Activated CD8-positive, alpha-beta T cell treated with anti-CD3 and anti-CD28 coated beads for 36 hours (primary cell): ENCODE measurements at regions not wholly inside any gene's neighbourhood (a gene's known extent, or its start where the extent isn't known, plus 50 kb on each side); places are given as distances from the start of the nearest gene placed in this dataset.

Source experiments
- ATAC-seq: fragments of 200-7000 bp; cut with Tn5 transposase; one replicate; pipeline ENCODE4 v1.10.0; 2021; ENCODE audit warnings: mild to moderate bottlenecking, moderate library complexity
- CTCF ChIA-PET: fragments of 350-600 bp; sonication (Branson Sonifier 250); formaldehyde crosslinking; loops from one replicate; lab custom pipeline; 2021; ENCODE audit warnings: antibody characterized with exemption; lab: Charles Lee
- POLR2A ChIA-PET: fragments of 350-600 bp; sonication (Branson Sonifier 250); formaldehyde crosslinking; loops from one replicate; lab custom pipeline; 2021; ENCODE audit warnings: antibody characterized with exemption; lab: Charles Lee
- DNase-seq: peaks from one replicate; pipeline ENCODE4 v3.0.0-alpha.2; 2020
- H3K27ac Mint-ChIP-seq: one replicate; pipeline ENCODE4 v1.8.0; 2021; ENCODE audit warnings: mild to moderate bottlenecking, mixed read lengths
- H3K27me3 Mint-ChIP-seq: one replicate; pipeline ENCODE4 v1.8.0; 2021; ENCODE audit warnings: mixed read lengths
- H3K36me3 Mint-ChIP-seq: one replicate; pipeline ENCODE4 v1.8.0; 2021; ENCODE audit warnings: low read depth, mixed read lengths
- H3K4me1 Mint-ChIP-seq: one replicate; pipeline ENCODE4 v1.8.0; 2021; ENCODE audit warnings: low read depth, mixed read lengths
- H3K4me3 Mint-ChIP-seq: one replicate; pipeline ENCODE4 v1.8.0; 2021; ENCODE audit warnings: mild to moderate bottlenecking, moderate library complexity, mixed read lengths
- H3K9me3 Mint-ChIP-seq: one replicate; pipeline ENCODE4 v1.8.0; 2021; ENCODE audit warnings: mixed read lengths
- intact Hi-C: fragments of 100-400 bp; cut with micrococcal nuclease; formaldehyde crosslinking; loops from one replicate; pipeline ENCODE4 v1.10.0; 2022
- TF ChIP-seq, protein P1 (sequence below): fragments of 200-600 bp; IDR thresholded peaks from one replicate; pipeline ENCODE4 v1.8.0; 2022; ENCODE audit warnings: antibody characterized with exemption, mild to moderate bottlenecking

- DNase-seq (no peak), ATAC-seq (no peak)
- CTCF ChIA-PET: no interaction called here
- TF ChIP-seq, protein P1, sequence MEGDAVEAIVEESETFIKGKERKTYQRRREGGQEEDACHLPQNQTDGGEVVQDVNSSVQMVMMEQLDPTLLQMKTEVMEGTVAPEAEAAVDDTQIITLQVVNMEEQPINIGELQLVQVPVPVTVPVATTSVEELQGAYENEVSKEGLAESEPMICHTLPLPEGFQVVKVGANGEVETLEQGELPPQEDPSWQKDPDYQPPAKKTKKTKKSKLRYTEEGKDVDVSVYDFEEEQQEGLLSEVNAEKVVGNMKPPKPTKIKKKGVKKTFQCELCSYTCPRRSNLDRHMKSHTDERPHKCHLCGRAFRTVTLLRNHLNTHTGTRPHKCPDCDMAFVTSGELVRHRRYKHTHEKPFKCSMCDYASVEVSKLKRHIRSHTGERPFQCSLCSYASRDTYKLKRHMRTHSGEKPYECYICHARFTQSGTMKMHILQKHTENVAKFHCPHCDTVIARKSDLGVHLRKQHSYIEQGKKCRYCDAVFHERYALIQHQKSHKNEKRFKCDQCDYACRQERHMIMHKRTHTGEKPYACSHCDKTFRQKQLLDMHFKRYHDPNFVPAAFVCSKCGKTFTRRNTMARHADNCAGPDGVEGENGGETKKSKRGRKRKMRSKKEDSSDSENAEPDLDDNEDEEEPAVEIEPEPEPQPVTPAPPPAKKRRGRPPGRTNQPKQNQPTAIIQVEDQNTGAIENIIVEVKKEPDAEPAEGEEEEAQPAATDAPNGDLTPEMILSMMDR: no peak
- Mint-ChIP-seq H3K4me1 (no peaks in the 10 kb centered on the region), H3K4me3 (no peak overlapping the region), H3K27ac (no peak overlapping the region), H3K27me3 (no peaks in the 10 kb centered on the region), H3K9me3 (peaks cover 10% of the 10 kb centered on the region), H3K36me3 (no peaks in the 10 kb centered on the region)
- POLR2A ChIA-PET: no interaction called here
- intact Hi-C loops: no loop called here
Observed at GRCh38 chr9:99677281-99677680, 144.4 kb upstream of the NR4A3 start.

DNA sequence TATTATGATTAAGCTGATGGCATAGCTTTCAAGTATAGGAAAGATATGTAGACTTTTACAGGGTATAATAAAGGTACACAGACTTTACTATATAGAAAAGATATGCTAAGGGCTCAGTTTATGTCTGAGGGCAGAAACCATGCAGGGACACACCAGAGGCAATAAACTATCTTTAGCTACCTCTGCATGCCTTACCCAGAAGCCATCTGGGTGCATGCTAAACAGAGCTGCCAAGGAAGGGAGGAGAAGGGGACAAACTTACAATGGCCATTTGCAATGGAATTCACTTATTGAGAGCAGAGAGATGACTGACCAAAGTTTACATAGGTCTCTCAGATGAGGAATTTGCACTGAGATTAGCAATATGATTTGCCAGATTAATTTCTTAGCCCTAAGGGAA is 143.1 kb upstream of the NR4A3 start:
- H3K4me1 Mint-ChIP-seq: no peaks in the 10 kb centered on the region
- H3K9me3 Mint-ChIP-seq: peaks cover 13% of the 10 kb centered on the region

DNA sequence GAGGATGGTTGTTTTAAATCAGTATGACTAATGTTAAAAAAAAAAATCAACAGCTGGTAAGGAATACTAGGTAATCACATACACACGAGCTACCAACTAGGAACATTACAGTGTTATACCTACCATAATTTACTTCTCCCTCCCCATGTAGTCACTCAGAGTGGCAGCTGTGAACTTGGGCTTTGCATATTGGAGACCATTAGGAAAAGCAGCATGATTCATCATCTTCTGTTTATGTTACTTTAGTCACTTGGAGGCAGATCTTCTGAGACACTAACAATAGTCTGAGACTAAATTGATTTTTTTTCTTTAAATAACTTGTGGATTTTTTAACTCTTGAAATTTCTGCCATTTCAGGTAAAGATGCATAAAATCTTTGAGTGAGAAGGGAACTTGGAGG is 141.5 kb upstream of the NR4A3 start:
- ChIA-PET CTCF (interaction anchor here (0.9 kb wide), 1 partner anchor 18 kb away, joined by 3 read pairs; no protein-coding TSS in a partner anchor), POLR2A (no interaction called here)
- intact Hi-C loops: no loop called here
- Mint-ChIP-seq H3K36me3 (no peaks in the 10 kb centered on the region), H3K4me3 (no peak overlapping the region), H3K9me3 (peaks cover 13% of the 10 kb centered on the region), H3K27ac (no peak overlapping the region), H3K27me3 (peaks cover 3% of the 10 kb centered on the region), H3K4me1 (no peaks in the 10 kb centered on the region)
- DNase-seq: no peak
- ATAC-seq: no peak
- TF ChIP-seq, protein P1: no peak

More for the DNA sequence above, 143.1 kb upstream of the NR4A3 start:
- no peaks in the 10 kb centered on the region for H3K36me3 Mint-ChIP-seq
- ATAC-seq (no peak), DNase-seq (no peak)
- no peak overlapping the region for H3K4me3 Mint-ChIP-seq
- CTCF ChIA-PET: no interaction called here
- no peak overlapping the region for H3K27ac Mint-ChIP-seq
- H3K27me3 Mint-ChIP-seq: no peaks in the 10 kb centered on the region
- POLR2A ChIA-PET: no interaction called here
- TF ChIP-seq, protein P1: no peak
- intact Hi-C loops: no loop called here

GRCh38 chr9:99681113-99681512 is 140.6 kb upstream of the NR4A3 start:
- H3K36me3 Mint-ChIP-seq: no peaks in the 10 kb centered on the region
- no peak overlapping the region for H3K4me3 Mint-ChIP-seq
- TF ChIP-seq, protein P1: no peak
- H3K27ac Mint-ChIP-seq: no peak overlapping the region
- ATAC-seq: no peak
- peaks cover 3% of the 10 kb centered on the region for H3K27me3 Mint-ChIP-seq
- no peak for DNase-seq
- ChIA-PET CTCF (no interaction called here), POLR2A (interaction anchor here (0.6 kb wide), 1 partner anchor 171 kb away, joined by 3 read pairs; no protein-coding TSS in a partner anchor)
- intact Hi-C loops: no loop called here
- H3K9me3 Mint-ChIP-seq: peaks cover 8% of the 10 kb centered on the region
- no peaks in the 10 kb centered on the region for H3K4me1 Mint-ChIP-seq

GRCh38 chr9:99682378-99682777 is 139.3 kb upstream of the NR4A3 start:
- Mint-ChIP-seq H3K27ac (no peak overlapping the region), H3K4me1 (no peaks in the 10 kb centered on the region), H3K36me3 (no peaks in the 10 kb centered on the region), H3K4me3 (no peak overlapping the region), H3K27me3 (peaks cover 3% of the 10 kb centered on the region), H3K9me3 (peaks cover 8% of the 10 kb centered on the region)
- ATAC-seq (no peak), DNase-seq (no peak)
- CTCF ChIA-PET: no interaction called here
- POLR2A ChIA-PET: no interaction called here
- TF ChIP-seq, protein P1: no peak
- intact Hi-C loops: no loop called here
